HG02610 (cell line): ENCODE measurements at regions not wholly inside any gene's neighbourhood (a gene's known extent, or its start where the extent isn't known, plus 50 kb on each side); places are given as distances from the start of the nearest gene placed in this dataset.
"Not testable (repeated sequence)": the region's sequence is repeated elsewhere in the genome, so short reads cannot be mapped to it uniquely, and the experiment has no call there.

Experiments used
- ATAC-seq: cut with Tn5 transposase; IDR thresholded peaks from one replicate; pipeline ENCODE4 v1.9.1; 2021; ENCODE audit warnings: mild to moderate bottlenecking, moderate library complexity; ENCODE audit not compliant: unreplicated experiment

GRCh38 chr12:86729739-86730138, 473.5 kb upstream of the MGAT4C start:
- no peak for ATAC-seq

- no peak for ATAC-seq
These were observed 471.0 kb upstream of the MGAT4C start for GRCh38 chr12:86727160-86727559.

DNA sequence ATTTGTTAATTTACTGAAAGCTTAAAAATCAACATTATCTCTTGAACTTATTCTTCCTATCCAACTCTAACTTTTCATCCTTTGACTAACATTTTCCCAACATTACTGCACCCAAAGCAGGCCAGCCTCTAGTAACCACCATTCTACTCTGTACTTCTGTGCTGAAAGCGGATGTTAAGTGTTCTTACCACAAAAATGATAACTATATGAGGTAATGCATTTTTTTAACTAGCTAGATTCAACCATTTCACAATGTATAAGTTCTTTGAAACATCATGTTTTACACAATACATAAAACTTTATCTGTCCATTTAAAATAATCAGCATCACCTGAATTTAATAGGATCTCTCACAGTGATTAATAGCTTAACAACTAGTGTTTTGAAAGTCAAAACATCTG, 468.5 kb upstream of the MGAT4C start:
- no peak for ATAC-seq

DNA sequence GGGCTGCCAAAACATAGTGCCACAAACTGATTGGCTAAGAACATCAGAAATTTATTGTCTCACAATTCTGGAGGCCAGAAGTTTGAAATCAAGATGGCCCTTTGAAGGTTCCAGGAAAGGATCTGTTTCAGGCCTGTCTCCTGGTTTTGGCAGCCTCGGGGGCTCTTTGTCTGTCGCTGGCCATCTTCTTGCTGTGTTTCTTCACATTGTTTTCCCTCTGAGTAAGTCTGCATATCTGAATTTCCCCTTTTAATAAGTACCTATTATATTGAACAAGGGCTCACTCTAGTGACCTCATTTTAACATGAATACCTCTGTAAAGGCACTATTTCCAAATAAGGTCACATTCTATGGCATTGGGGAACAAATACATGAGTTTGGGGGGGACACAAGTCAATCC, 467.1 kb upstream of the MGAT4C start:
- ATAC-seq = no peak

- ATAC-seq = no peak
These were observed 465.7 kb upstream of the MGAT4C start for GRCh38 chr12:86721713-86722397.

- no peak for ATAC-seq
These were observed 463.2 kb upstream of the MGAT4C start for GRCh38 chr12:86719381-86719780.

GRCh38 chr12:86713121-86713520, 456.9 kb upstream of the MGAT4C start:
- ATAC-seq = no peak

GRCh38 chr12:86712425-86712843, 456.2 kb upstream of the MGAT4C start:
- peak; percentile 82 for ATAC-seq

DNA sequence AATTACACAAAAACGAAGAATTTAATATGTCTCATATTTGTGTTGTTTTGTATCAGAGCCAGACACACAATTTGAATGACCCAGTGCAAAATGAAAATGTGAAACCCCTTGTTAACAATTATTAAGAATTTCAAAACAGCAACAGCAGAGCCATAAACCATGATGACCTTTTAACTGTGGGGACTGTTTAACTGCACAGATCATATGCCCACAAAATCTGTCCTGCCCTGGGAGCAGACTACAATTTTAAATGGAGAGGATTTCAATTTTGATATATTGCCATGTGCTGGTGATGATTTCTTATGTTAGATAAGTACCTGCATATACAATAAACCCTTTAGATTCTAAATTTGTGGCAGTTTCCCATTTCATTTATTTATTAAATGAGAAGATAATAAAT, 455.5 kb upstream of the MGAT4C start:
- no peak for ATAC-seq

GRCh38 chr12:86710109-86710508, 453.9 kb upstream of the MGAT4C start:
- ATAC-seq = no peak

DNA sequence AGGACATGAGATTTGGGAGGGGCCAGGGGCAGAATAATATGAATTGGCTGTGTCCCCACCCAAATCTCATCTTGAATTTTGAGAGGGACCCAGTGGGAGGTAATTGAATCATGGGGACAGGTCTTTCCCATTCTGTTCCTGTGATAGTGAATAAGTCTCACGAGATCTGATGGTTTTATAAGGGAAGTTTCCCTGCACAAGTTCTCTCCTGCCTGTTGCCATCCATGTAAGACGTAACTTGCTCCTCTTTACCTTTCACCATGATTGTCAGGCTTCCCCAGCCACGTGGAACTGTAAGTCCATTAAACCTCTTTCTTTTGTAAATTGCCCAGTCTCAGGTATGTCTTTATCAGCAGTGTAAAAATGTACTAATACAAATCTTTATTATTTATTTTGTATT, 452.8 kb upstream of the MGAT4C start:
- not testable (repeated sequence) for ATAC-seq

GRCh38 chr12:86698641-86698980, 442.4 kb upstream of the MGAT4C start:
- no peak for ATAC-seq

GRCh38 chr12:86697916-86698640, 441.9 kb upstream of the MGAT4C start:
- ATAC-seq = no peak

DNA sequence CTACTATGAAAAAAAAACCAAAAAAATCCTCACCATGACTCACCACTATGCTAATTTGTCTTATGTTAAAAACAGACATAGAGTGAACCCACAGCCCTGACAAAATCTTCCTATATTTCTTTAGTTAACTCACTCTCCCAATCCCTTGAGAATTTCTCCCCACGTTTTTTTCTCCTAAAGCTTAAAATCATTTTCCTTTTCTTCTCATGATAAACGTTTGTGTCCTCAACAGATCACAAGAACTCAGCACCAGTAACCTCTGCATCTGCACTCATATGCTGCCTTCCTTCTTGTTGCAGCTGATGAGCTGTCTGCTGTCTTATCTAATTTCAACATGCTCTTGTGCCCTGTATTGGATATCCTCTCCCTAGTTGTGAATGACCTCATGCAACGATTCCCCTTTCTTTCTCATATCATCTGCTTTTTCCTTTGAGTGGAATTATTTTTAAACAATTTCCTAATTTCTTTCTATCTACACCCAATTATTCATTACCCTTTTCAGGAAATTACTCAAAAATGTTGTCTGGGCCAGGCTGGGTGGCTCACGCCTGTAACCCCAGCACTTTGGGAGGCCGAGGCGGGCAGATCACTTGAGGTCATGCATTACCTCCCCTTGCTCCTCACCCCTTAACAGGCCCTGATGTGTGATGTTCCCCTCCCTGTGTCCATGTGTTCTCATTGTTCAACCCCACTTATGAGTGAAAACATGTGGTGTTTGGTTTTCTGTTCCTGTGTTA, 427.5 kb upstream of the MGAT4C start:
- ATAC-seq = no peak

GRCh38 chr12:86681060-86681459, 424.9 kb upstream of the MGAT4C start:
- no peak for ATAC-seq

DNA sequence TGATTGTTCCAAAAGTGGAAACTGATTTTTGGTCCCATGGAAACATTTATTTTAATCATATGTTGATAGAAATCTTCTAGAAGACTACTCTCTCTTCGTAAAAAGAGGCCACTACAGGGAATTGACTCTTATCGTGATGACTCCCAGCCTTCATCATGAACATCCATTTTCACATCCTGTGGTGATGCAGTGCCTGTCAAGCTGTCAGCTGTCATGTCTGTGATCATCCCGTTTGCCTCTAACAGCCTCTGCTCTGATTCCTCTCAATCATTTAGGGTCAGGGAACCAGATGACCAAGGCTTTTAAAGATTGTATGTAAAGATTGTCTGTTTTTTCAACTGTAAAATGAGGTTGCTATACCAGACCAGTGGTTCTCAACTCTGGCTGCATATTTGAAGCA, 419.0 kb upstream of the MGAT4C start:
- ATAC-seq = no peak

DNA sequence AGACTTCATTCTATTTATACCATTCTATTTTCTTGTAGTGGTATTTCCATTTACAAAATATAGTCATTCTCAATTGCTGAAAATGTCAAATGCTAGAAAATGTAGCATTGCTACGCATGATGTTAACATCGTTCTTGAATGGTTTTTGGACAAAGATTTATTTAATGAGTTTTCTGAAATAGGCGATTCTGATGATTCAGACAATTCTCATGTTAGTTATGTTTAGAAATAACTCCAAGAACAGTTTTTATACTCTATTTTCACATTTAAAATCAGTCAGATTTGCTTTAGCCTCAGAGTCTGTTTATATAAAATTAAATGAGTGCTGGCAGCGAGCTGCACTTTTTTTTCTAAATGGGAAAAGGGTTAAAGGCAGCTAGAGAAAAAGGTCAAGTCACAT, 414.8 kb upstream of the MGAT4C start:
- ATAC-seq = no peak

- ATAC-seq = no peak
These were observed 412.8 kb upstream of the MGAT4C start for GRCh38 chr12:86669010-86669409.

DNA sequence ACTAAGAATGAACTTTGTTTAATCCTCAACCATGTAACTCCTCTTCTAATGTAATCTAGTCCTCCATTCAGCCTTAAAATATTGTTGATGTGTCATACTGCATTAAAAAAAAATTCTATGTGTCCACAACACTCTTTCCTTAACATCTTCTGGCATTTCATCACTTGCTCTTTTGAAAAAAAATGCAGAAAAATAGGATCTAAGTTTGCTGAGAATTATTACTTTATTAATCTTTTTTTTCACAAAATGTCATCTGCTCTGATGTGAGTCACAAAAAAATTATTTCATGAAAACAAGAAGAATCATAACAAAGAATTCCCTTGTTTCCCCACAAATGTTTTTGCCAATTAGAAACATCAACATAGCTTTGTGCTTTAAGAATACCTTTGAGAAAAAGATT, 410.1 kb upstream of the MGAT4C start:
- no peak for ATAC-seq

DNA sequence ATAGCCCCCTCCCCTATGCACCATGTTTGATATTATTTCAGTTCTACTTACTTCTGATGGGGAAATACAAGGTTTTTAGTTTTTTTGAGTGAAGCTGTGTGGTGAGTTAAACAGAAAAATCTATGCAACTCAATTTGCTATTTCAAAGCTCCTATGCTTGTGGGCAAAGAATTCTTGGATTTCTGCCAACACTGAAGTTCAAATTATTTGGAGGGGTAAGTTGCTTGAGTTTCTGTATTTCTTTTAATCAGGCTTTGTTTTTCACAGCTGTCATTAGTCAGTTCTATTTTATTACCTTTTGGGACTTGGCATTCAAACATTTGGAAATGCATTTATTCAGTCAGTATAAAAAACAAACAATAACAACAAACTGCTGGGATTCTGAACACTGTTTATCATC, 407.5 kb upstream of the MGAT4C start:
- ATAC-seq = no peak

DNA sequence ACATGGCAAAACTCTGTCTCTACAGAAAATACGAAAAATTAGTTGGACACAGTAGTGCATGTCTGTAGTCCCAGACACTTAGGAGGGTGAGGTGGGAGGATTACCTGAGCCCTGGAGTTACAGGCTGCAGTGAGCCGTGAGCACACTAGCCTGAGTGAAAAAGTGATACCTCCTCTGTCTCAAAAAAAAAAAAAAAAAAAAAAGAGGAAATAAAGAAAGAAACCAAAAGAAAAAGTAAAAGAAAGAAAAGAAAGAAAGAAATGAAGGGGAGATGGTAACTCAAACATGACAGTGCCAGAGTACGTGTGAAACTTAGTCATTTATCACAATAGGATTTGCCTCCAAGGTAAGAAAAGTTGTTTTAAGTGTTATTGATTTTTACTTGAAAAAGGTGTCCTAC, 407.0 kb upstream of the MGAT4C start:
- ATAC-seq = peak; percentile 58

- ATAC-seq = no peak
These were observed 406.3 kb upstream of the MGAT4C start for GRCh38 chr12:86662464-86662863.
